Endothelial cell of umbilical vein (primary cell): ENCODE measurements at regions not wholly inside any gene's neighbourhood (a gene's known extent, or its start where the extent isn't known, plus 50 kb on each side); places are given as distances from the start of the nearest gene placed in this dataset.

ENCODE experiments used
- CTCF ChIP-seq, 2 donors: IDR thresholded peaks; 1 replicate in 1 of 2; 2 replicates in 1 of 2; pipeline ENCODE4 v1.5.1; 2011; ENCODE audit warnings: low read length in 2 of 2, mild to moderate bottlenecking in 2 of 2, moderate library complexity in 2 of 2, control low read depth in 1 of 2, inconsistent platforms in 1 of 2, low read depth in 1 of 2; ENCODE audit not compliant: insufficient read depth in 1 of 2; ENCODE audit errors: extremely low read depth in 1 of 2
- EZH2 ChIP-seq: IDR thresholded peaks from 2 replicates; pipeline ENCODE4 v1.6.1; 2012; ENCODE audit warnings: borderline replicate concordance, low read depth, mild to moderate bottlenecking, moderate library complexity, low read length, inconsistent platforms; ENCODE audit not compliant: severe bottlenecking
- FOS ChIP-seq: IDR thresholded peaks from 2 replicates; pipeline ENCODE4 v1.6.1; 2011; ENCODE audit warnings: mild to moderate bottlenecking, low read length, moderate library complexity, borderline replicate concordance; ENCODE audit not compliant: insufficient read depth
- GATA2 ChIP-seq: IDR thresholded peaks from 2 replicates; pipeline ENCODE4 v1.7.0; 2011; ENCODE audit warnings: low read depth, mild to moderate bottlenecking, moderate library complexity, mixed read lengths, low read length; ENCODE audit not compliant: insufficient read length, insufficient read depth
- JUN ChIP-seq: IDR thresholded peaks from 2 replicates; pipeline ENCODE4 v1.6.1; 2011; ENCODE audit warnings: borderline replicate concordance, low read depth; ENCODE audit not compliant: insufficient read length, insufficient read depth
- MAX ChIP-seq: IDR thresholded peaks from 2 replicates; pipeline ENCODE4 v1.6.1; 2011; ENCODE audit not compliant: insufficient read depth, insufficient read length
- MYC ChIP-seq: IDR thresholded peaks from one replicate; pipeline ENCODE4 v1.6.1; 2011; ENCODE audit warnings: mild to moderate bottlenecking, low read depth, low read length
- POLR2A ChIP-seq: IDR thresholded peaks from 2 replicates; pipeline ENCODE4 v1.6.1; 2012; ENCODE audit warnings: low read depth, mild to moderate bottlenecking, control low read depth, low read length
- POLR2AphosphoS5 ChIP-seq: IDR thresholded peaks from 2 replicates; pipeline ENCODE4 v1.6.1; 2012; ENCODE audit warnings: low read depth, mild to moderate bottlenecking, control low read depth, low read length, moderate library complexity; ENCODE audit not compliant: insufficient read depth

- TF ChIP-seq CTCF (IDR thresholded peaks at IDR 0.05; ENCODE audit: extremely low read depth in 1 of 2, insufficient read depth in 1 of 2, low read depth in 1 of 2, low read length in 2 of 2) (no peak), EZH2 (no peak), POLR2AphosphoS5 (no peak), MAX (no peak), POLR2A (no peak), GATA2 (no peak), FOS (no peak), MYC (no peak), JUN (no peak)
Measured at GRCh38 chr1:93768380-93768863, 86.8 kb upstream of the BCAR3 start.
